Right renal pelvis (tissue), 4 donors: ENCODE measurements at regions not wholly inside any gene's neighbourhood (a gene's known extent, or its start where the extent isn't known, plus 50 kb on each side); places are given as distances from the start of the nearest gene placed in this dataset.

Source experiments
- DNase-seq, 4 donors: peaks; one replicate each; pipeline ENCODE4 v3.0.0-alpha.2; 2013; ENCODE audit warnings: low read depth in 4 of 4, low spot score in 3 of 4, missing footprints in 1 of 4

DNA sequence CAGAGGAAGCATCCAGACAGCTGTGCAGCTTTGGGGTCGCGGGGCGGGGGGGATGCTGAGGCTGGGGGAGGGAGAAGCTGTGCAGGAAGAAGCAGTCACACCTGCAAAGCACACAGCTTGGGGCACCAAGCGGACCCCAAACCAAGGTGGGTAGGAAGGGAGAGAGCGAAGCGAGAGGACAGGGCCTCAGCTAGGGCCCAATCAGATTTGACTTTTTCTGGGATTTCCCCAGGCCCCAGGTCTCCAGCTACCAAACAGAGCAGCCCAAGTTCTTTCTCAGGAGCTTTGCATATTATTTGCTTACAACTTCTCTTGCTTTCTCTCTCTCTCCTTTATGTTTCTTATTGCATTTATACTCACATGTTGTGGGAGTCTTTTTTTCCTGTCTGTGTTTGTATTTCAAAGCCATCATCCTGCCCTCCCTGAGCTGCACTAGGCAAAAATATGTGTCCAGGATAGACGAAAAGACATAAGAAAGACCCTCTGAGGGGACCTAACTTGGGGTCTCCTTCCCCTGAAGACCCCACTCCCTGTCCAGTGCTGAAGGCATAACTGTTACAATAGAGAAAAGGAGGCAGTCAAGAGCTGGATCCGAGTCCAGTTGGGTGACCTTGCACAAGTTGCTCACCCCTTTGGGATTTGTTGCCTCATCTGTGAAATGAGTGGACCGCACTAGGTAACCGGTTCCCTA, 50.6 kb upstream of the SMNDC1 start:
- DNase-seq: no peak

DNA sequence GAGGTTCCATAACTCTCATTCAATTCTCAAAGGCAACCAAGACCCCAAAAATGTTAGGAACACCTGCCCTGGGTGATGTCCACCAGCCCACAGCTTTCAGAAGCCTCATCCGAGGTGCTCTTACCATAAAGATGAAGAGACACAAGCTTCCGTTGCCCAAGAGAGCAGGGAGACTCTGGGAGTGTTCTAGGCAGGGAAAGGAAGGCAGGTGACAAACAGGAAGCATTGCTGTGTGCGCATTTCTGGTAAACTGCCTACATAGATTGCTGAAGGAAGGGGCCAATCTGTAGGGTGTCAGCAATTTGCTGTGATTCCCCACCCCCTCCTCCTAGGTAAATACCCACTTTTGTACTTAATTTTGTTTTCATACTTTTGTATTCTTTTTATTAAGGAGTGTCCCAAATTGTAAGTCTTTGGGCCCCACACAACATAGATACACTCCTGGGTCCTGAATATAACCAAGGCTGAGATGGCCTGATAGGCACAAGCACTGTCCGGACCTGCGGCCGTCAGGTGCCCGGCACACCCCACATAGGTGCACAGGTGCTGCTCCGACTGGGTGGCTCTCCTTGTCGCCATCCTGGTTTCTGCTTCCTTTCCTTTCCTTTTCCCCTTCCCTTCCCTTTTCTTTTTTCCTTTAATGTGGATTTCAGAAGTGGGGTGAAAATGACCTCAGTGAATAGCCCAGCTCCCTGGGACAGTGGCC, 51.4 kb upstream of the SMNDC1 start:
- DNase-seq: no peak

DNA sequence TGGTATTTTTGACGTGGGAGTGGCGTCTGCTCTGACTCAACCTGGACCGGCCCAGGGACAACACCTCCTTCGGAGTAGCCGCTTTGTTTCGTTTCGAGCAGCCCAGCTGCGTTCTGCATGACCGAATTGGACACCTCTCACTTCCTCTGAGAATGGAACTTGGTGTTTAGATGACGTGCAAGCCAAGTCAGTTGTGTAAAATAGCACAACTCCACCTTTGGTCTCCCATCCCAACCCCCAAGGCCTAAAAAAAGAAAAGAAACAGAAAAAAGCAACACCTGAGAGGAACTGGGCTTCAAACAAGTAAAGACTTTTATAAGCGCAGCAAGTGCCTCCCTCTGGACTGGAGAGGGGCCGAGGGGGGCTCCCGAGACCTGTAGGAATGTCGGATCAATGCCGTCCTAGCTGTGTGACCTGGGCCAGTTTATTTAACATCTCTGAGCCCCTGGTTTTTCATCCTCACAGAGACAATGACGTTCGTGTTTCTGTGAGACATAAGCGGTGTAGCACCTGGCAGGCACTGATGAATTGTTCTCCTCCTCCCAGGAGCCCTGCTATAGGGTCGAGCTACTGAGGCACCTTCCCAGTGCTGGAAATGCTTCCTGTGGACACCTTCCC, 52.0 kb upstream of the SMNDC1 start:
- peak in 1 of 4 donors; percentile 52 for DNase-seq

DNA sequence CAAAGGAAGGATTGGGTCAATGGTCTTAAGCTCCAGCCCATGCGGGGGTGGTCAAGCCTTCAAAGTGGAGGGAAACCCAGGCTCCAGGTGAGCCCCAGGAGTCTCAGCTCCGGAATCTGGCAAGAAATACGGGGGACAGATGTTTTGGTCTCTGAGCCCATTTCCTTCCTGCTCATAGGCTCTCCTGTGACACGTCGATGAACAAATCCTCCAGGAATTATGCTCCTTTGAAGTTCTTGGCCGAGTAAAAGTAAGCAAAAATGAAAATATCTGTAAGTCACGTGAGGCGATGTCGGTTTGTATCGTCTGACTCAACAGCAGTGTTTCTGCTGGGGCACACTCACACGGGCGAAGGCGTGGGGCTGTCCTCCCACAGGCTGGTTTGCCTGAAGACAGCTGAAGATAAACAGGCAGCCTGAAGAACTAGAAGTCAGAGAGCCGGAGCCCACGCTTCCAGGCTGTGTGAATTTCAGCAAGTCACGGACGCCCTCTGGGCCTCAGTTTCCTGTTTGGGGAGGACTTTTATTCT, 52.6 kb upstream of the SMNDC1 start:
- no peak for DNase-seq

DNA sequence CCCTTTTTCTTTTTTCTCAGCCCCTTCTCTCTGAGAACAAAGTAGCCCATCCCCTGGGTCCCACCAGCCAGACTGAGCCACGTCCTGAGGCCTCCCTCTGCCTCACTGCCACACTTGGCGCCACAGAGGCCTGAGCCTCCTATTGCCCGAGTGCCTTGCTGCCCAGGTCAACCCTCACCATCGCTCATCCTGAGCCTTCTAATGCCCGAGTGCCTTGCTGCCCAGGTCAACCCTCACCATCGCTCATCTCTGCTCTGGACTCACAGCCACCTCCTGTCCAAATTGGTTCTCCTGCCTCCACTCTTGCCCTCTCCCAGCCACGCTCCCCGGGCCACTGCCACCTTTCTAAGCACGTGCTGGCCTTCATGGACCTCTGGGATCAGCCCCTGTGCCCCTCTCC, 53.2 kb upstream of the SMNDC1 start:
- DNase-seq: no peak

DNA sequence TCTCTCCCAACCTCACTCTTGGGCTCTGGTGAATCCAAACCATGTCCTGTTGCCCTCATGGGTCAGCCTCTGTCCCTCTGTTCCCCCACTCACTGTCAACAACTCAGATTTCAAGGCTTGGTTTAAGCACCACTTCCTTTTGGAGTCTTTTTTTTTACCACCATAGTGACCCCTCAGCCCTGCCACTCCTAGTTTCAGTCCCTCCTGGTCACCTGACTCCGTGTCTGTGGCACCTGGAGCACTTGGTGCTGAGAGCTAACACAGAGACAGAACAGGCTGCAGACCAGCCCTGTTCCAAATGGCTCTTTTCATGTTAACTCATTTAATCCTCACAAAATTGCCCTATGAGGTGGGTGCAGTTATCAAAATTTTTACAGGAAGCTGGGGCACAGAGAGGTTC, 53.6 kb upstream of the SMNDC1 start:
- no peak for DNase-seq

DNA sequence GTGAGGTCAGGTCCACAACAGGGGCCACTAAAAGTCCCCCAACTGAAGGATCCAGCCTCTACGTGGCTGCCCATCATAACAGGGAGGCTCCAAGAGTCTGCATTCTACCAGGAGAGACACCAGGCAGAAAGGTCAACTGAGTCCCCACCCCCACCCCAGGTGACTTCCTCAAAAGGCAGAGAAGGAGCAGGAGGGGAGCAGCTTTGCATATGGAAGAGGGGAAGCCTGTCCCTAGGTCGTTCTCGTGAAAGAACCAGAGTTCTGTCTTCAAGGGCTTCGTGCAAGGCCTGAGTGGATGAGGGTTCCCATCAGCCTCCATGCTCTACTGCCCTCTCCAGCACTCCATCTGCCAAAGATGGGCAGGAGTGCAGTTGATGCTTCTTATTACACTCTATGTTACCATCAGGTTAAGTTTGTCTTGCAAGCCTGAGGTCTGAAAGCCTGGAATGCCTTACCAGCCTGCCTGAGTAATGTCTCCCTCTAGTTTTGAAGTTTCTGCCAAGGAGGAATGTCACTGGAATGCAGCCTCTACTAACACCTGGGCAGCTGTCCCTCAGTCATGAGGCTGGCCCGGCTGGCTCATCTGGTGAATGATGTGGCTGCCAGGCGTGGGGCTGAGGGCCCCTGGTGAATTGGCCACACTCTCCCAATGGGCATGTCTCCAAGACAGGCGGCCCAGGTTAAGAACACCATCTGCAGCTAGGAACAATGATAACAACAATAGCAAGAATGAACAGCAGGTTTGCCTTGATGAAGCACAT, 54.3 kb upstream of the SMNDC1 start:
- no peak for DNase-seq

DNA sequence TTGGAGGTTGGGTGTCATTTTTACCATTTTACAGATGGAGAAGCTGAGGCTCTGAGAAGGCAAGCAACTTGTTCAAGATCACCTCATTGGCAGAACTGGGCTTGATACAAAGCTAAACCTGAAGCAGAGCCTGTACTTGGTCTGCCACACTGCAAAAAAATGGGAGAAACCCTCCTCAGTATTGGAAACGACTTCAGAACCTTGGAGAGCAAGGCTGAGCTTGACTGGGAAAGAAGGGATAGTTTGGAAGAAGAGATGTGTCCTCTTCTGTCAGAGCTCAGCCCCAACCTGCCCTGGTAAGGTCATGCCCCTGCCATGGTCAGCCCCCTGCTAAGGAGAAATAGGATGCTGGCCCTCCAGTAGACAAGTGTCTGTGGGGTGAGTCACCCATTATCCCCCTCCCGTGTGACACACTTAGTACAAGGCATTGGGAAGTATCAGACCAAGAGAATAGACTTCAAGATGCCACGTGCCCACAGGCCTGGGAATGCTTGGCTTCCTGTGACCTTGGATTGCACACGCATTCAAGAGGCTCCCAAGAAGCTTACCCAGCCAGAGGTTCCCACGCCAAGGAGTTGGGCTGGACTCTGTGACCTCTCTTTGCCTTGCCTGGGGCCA, 56.2 kb upstream of the SMNDC1 start:
- no peak for DNase-seq

DNA sequence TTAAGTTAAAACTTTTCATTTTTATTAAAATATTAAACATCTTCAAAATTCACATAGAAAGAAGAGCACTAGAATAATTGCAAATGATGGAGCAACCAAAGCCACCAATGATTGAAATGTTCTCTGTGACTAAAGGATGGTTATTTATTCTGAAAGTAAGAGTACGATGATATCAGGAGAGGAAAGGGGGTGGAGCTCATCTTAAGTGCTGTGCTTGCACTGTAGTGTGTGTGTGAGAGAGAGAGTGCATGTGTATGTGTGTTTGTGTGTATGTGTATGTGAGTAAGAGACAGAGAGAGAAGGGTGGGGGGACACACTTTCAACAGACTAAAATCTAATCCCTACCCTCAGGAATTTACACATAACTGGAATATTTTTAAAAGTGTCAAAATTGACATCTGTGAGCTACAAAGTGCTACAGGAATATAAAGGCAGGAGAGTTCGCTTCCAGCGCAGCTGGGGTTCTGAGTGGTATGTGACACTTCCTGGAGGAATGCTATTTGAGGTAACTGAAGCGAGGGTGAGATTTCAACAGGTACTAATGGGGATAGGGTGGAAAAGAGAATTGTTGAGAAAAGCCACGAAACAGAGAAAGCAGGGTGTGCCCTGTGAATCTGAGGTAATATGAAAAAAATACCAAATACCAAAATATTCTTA, 57.2 kb upstream of the SMNDC1 start:
- DNase-seq: no peak

DNA sequence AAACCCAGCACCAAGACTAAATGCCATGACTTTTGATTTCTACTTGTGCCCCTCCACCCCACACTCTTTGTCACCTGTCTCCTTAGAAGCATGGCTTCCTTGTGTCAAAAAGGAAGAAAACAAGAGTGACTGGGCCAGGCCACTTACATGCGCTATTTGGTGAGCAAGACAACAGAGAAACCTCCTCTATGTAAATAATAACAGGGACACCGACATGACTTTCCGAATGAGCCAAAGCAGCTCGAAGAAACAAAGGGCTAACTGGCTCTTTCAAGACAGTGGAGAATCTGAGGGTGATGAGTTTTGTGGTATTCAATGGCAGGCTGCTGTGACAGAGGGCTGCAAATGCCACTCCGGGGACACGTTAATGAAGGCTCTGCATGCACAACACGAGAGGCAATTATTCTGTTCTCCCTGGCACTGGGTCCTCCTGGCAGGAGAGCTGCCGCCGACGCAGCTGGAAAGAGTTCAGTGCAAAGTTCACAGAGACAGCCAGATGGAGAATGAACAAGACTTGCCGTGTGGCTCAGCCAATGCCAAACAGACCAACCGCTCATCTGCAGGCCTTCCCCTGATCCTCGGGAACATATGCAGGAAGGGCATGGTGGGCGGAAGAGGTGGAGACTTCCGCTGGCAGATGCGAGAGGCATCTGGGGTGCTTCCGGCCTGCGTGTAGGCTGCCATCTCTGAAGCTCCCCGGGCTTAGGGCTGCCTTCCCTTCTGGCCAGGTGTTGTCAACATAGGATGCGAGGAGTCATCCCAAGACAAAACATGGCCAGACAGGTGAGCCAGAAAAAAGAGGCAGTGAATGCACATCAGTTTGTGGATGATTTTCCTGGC, 59.1 kb upstream of the SMNDC1 start:
- DNase-seq: no peak

DNA sequence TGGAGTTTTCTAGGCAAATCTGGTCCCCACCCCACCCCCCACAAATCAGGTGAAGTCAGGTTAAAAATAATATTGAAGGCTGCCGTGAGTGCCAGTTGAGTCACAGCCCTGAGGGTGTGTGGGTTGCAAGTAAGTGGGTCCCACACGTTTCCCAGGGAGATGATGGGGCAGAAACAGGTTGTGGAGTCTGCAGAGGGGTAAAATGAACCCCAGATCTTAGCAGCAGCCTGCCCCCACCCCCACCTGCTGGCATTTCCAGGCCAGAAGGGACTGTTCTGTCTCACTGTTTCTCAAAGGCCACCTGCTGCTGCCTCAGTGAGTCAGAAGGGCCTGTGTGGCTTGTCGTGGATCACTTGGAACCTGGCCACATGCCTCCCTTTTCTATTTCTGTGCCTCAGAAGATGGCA, 59.8 kb upstream of the SMNDC1 start:
- no peak for DNase-seq

DNA sequence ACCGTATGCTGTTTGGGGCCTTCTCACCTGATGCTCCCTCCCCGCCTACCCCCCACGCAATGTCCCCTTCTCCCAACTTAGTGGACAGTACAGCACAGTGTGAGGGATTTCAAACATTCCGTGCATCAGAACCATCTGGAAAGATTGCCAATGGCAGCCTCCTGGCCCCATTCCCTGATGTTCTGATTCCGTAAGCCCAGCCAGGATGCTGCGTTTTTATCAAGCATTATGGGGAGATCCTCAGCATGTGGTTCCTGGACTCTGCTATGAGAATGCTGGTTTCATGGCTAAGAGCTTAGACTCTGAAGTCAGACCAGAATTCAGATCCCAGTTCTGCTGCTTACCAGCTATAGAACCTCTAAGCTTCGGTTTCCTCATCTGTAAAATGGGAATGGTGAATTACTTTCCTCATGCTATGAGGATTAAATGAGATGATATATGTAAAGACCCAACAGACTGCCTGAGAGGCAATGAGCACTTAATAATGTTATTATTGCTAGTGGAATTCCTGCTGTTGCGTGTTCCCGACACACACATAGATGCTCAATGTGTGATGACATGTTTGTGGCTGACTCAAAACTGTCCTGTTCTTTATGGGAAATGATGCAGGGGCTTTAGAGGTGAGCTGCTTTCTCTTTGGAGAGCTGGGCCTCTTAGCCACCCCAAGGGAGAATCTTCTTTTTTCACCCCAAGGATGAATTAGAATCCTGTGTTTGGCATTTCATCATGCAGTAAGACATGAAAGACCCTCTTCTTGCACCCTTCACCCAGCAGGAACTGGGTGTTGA, 60.8 kb upstream of the SMNDC1 start:
- no peak for DNase-seq

DNA sequence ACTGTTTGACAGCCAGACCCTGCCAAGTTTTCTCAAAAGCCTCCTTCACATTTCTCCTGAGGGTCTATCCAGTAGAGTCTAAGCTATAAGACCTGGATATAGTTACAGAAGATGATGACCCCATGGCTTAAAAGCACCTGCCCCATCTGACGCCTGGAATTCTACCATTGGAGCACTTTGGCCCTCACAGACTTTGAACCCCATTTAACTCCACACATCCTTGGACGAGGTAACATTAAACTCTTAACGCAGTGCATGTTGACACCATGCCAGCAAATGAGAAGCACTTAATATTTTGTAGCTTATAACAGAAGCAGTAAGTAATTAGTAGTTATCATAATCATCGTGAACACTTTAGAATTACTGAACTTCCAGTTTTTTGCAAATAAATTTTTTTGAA, 61.9 kb upstream of the SMNDC1 start:
- DNase-seq: no peak

DNA sequence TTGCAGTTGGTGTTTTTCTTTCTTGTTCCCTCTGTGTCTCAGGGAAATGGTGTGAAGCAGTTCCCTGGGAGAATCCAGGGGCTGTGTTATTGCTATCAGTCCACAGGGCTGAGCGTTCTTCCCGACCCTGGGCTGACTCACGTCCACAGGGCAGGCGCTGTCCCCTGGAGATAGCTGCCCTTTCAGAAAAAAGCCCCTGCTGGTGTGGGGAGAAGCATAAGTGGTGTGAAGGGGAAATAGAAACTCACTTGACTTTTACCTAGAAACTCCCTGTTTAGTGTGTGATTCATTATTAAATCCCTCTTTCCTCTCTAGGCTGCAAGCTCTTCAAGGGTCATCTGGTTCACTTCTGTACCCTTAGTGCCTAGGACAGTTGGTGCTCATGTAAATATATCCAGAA, 63.3 kb upstream of the SMNDC1 start:
- no peak for DNase-seq

DNA sequence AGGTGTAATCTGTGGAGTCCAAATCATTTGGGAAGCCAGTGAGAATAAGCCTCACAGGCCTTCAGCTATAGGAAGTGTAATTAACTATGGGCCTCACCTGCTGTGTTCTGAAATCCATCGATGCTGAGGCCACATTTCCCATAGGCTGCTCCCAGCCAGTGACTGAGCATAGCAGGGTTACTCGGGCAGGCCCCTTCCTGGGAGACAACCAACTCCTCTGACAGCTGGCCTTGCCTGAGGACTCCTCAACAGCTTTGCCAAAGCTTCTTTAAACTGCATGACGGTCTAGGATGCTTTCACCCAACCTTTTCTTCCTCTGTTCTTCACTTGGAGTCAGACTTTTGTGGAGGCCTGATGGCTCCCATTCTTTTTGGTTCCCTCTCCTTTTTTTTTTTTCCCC, 63.8 kb upstream of the SMNDC1 start:
- no peak for DNase-seq

DNA sequence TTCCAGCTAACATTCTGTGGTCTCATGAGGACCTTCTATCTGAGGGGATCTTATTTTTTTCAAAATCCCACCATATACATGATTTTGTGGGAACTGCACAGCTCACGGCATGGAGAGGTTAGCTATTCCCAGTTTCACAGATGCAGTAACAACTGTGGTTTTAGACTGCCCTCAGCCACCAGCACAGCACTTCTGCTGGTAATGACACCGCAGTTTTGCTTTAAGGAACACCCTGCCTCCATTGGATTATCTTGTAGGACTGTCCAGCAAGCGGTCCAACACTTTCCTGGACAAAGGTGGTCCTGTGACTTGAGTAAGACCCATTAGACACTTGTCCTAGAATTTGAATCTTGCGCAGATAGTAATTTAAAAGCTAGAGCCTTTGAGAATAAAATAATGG, 65.3 kb upstream of the SMNDC1 start:
- no peak for DNase-seq

DNA sequence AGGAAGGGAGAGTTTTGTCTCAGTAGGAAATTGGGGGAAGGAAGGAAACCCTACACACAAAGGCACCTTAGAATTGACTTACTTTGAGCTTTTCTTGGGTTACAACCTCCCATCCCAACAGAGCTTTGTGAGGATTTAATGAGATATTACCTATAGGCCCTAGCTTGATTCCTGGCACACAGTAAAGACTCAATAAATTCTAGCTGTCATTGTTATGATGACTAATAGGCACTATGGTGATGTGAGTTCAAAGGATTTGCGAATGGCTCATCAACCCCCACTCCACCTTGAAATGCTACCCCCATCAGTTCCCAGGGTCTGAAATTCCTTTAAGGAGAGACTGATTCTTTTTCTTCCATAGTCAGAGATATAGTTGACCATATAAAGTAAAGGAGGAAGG, 67.9 kb upstream of the SMNDC1 start:
- DNase-seq: no peak

DNA sequence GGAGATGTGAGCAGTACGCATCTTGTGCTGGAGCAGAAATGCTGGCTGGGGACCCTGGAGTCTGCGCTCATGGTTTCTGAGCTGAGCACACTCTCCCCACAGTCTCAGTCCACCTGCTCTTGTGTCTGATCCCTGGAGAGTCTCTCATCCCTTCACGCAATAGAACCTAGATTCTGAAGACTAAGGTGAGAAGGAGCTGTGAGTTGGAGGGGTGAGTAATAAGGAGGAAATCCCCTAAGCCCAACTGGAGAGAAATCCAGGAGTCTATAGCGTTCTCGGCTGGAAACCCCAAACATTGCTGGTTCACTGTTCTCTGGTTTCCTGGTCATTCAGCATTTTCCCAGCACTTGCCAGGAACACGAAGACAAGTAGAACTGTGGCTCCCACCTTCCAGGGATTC, 68.3 kb upstream of the SMNDC1 start:
- DNase-seq: no peak
